Left renal cortex interstitium (tissue), 4 donors: ENCODE measurements at regions not wholly inside any gene's neighbourhood (a gene's known extent, or its start where the extent isn't known, plus 50 kb on each side); places are given as distances from the start of the nearest gene placed in this dataset.
"Not testable (repeated sequence)": the region's sequence is repeated elsewhere in the genome, so short reads cannot be mapped to it uniquely, and the experiment has no call there.

ENCODE experiments used
- DNase-seq, 4 donors: peaks; one replicate each; pipeline ENCODE4 v3.0.0-alpha.2; 2013; ENCODE audit warnings: low read depth in 4 of 4, low spot score in 2 of 4, missing footprints in 1 of 4

GRCh38 chr4:137762591-137762990 lies 230.3 kb upstream of the PCDH18 start:
- DNase-seq, result no peak

DNA sequence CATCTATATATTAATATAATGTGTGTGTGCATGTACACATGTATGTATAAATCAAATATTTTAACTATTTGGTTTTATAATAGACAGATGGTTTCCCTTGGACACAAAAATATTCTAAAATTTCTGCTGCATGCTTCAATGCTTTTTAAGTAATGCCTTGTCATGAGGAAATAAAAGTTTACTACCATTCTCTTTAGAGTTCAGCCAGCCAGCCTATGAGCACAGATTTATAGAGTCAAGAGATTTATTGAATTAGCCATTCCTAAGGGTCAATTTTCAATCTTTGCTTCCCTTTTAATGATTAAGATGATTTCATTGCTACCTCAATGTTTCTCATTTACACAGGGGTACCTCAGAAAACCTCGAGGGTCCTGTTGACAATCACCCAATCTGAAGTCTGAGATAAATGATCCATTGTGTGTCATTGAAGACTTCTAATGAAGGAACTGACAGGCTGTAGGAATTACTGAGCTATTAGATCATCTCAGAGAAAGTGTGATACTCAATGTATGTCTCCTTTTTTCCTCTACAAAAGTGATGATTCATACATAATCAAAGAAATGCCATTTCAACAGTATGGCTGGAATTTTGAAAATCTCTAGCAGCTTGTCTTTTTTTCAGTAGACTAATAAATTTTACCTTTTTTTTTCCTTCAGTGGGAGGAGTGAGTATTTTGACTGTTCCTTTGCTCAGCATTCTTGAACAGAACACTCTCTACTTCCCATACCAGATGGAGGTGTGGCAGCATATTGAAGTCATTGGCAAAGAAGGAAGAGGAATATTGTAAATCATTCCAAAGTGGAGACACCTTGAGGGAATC lies 222.6 kb upstream of the PCDH18 start:
- peak in 2 of 4 donors; percentile 15 to 20 for DNase-seq

- no peak for DNase-seq
These were observed 217.2 kb upstream of the PCDH18 start for GRCh38 chr4:137749466-137749865.

DNA sequence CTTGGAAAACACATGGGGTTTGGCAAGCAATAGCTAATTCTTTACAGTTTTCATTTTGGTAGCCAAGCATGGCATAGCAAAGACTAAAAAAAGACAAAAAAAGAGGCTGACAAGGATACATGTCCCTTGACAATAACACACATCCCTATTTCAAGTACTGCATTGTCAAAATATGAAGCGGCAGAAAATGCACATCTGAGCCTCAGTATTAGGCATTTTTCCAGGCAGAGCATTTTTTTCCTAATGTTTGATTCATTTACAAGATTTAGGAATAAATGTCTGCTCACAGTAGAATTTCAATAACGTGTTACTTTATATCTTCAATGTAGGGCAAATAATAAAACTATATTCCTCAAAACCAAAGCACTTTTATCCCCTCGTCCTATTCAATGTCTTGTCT lies 216.3 kb upstream of the PCDH18 start:
- no peak for DNase-seq

- DNase-seq, result no peak
These were observed 207.8 kb upstream of the PCDH18 start for GRCh38 chr4:137740141-137740540.

DNA sequence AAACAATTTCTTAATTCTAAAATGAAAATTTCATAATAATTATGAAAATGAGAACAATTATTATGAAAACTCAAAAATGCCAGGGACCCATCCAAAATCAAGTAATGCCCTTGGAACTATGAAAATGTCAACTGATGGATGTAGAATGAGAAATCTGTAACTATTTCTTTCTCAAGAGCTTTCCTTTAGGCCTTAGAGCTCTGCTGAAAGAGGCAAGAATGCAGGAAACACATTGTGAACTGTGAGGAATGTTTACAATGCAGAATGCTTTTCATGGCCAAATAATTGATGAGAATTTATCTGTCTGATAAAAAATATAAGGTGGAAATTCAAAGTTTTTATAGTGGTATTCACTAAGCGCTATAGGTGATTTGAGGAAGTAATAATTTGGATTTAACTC lies 207.1 kb upstream of the PCDH18 start:
- DNase-seq, result no peak

DNA sequence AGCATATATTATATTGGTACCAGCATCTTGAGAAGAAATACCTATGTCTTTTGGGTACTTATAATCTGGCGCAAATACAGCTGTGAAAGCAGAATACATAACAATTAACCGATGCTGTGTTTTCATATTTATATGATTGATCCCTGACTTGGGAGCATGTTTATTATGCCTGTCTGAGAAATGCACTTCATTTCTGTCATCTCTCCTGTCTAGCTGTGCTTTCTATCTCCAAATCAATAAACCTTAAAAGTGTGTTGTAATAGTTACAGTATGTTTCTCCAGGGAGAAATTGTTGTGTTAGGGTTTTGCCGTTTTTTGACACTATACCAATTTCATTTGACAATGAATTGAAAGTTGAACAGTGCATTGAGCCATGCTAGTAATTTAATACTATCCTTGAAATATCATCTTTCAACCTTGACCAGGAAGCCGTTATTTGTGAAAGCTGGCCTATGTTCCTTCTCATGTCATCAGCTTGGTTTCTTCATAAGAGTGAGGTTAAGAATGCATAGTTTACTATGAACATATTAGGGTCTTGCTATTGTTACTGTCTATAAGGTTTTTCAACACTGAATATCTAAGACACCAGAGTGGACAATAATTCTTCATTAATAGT lies 206.2 kb upstream of the PCDH18 start:
- no peak for DNase-seq

DNA sequence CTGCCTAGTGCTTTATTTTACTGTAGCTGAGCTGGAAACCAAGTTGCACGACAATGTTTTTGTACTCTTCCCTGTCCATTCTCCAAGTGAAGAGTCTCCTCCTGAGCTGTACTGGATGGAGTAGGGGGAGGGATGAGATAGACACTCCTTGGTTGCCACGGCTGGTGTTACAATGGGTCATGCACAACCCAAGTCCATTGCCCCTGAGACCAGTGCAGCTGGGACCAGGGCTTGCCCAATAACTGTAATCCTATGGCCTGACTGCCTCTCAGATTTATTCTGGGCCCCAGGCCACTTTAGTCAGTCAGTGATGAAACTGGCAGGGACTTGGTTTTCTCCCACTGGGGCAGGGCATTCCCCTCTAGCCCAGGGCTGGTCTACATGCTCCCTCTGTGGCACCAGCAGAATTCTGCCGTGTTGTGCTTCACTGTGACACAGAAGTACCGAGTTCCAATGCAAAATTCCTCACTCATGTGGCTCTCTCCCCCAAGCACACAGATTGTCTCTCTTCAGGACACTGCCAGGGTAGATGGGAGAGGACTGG lies 203.3 kb upstream of the PCDH18 start:
- DNase-seq, result no peak

DNA sequence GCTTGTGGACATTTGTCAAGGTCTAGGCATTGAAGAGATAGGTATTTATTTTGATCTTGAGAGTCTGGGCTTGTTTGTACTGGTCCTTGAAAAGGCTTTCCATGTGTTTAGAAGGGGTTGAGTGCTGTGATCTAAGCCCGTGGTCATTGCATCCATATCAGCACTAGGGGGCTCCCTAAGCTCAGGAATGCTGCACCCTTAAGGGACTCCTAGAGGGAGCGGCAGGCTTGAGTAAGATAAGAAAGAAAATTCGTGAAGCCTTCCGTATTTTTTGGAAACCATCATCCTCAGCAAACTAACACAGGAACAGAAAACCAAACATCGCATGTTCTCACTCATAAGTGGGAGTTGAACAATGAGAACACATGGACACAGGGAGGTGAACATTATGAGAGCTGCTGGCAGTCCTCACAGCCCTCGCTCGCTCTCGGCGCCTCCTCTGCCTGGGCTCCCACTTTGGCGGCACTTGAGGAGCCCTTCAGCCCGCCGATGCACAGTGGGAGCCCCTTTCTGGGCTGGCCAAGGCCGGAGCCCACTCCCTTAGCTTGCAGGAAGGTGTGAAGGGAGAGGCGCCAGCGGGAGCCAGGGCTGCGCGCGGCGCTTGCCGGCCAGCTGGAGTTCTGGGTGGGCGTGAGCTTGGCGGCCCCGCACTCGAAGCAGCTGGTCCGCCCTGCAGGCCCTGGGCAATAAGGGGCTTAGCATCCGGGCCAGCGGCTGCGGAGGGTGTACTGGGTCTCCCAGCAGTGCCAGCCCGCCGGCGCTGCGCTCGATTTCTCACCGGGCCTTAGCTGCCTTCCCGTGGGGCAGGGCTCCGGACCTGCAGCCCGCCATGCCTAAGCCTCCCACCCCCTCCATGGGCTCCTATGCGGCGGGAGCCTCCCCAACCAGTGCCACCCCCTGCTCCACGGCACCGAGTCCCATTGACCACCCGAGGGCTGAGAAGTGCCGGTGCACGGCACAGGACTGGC lies 201.2 kb upstream of the PCDH18 start:
- not testable (repeated sequence) for DNase-seq

- DNase-seq, result no peak
These were observed 190.6 kb upstream of the PCDH18 start for GRCh38 chr4:137722910-137723309.

DNA sequence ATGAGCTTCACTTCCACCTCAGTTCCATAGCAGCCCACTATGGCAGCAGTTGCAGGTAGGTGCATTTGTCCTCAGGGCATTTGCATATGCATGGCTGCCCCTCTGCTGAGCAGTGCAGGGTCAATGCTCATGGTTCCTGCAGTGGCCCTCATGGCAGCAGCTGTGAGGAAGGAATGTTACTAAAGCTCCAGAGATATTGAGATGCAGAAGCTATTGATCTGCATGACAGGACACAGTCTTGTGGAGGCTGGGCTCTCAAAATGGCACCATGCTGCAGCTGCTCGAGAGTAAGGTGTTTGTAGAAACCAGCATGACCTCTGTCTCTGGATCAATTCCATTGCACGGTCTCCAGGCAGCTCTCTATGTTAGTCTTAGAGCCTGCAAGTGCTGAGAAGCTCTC lies 179.2 kb upstream of the PCDH18 start:
- DNase-seq, result no peak

GRCh38 chr4:137707626-137708025 lies 175.3 kb upstream of the PCDH18 start:
- DNase-seq, result no peak

DNA sequence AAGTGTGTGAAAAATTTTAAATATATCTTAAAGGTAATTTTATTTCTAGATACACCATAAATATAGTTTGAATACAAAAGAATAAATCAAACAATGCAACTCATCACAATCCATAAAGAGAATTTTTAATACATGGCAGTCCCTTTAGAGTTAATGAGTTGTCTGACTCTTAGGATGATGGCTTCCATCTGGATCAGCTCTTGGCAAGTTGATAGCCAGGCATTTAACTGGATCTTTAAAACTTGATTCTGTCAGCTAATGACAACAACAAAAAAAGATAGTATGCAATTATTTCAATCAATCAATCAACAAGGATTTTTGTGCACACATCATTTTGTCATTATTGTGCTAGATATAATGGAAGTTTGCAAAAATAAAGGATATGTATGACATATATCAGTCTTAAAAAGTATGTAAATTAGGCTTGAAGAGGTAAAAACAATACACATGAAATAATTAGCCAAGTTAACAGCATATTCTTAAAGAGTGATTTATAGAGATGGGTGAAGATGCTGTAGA lies 174.9 kb upstream of the PCDH18 start:
- DNase-seq, result no peak

DNA sequence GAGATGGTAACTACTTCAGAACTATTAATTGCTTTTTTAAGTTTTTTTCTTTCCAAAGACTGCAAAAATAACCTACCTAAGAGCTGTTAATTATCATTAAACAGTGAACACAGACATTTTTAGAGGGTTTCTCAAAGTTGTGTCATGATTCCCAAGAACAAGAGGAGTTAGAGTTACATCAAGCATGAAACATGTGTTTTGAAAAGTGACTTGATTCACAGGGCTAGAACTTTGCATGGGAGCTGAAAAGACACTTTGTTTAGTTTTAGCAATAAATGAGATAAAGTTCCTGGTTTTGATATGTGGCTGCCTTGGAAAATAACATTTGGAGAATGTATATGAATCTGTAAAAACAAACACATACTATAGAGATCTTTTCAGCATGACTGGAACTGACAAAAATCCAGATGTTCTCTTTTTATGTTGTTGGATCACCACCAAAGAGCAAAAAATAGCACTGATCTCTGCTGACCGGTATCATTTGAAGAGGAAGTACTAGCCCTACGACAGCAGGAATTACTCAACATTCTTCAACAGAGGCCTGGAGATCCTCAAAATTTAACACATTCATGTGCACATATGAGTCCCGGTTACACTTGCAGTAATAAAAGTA lies 173.0 kb upstream of the PCDH18 start:
- peak in 3 of 4 donors; percentile 55 to 73 (median 69) for DNase-seq

DNA sequence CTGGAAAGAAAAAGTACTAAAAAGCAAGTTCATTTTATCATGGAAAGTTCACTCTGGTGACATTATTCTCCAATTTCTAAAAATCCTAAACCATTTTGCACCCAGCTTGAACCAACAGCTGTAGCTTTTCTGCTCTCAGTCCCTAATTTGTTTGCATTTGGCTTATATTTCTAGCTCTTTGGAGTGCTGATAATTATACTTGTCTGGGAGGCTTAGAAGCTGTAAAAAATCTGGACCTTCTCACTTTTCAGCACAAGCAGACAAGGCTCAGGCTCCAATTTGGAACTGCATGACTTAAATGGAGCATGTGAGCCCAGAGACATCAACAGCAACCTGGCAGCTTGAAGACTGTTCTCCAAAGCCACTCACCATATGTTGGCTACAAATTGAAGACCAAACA lies 170.9 kb upstream of the PCDH18 start:
- DNase-seq, result peak in 3 of 4 donors; percentile 53 to 65 (median 62)

GRCh38 chr4:137702512-137702911 lies 170.2 kb upstream of the PCDH18 start:
- DNase-seq, result no peak

DNA sequence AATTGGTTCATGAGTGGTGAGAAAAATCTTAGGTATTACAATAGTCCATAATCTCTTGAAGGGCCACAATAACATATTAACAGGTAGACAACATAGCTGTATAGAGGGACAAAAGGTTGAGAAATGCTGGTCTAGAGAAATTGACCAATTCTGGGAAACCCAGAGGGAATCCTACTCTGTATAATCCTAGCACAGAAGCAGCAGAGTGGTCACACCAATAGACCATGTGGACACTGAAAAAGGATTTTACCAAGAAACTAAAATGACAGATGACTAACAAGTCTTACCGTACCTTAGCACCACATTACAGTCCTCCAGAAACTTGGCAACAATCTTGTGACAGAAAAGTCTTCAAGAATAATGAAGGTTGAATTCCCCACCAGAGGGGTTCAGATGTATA lies 169.1 kb upstream of the PCDH18 start:
- DNase-seq, result no peak

- DNase-seq, result no peak
These were observed 168.5 kb upstream of the PCDH18 start for GRCh38 chr4:137700751-137701150.

DNA sequence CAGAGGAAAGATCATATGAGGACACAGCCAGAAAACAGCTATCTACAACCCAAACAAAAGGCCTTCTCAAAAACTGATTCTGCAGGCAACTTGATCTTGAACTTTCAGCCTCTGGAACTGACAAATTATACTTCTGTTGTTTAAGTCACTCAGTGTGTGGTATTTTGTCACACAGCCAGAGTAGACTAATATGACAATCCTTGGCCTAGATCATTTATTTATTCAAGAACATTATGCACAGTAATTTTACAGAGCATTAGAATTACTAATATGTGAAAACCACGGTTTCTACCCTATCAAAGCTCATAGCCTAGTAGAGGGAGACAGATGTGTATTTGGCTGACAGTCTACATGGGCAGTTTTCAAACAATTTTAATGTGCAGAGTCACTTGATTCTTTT lies 167.8 kb upstream of the PCDH18 start:
- DNase-seq, result no peak

DNA sequence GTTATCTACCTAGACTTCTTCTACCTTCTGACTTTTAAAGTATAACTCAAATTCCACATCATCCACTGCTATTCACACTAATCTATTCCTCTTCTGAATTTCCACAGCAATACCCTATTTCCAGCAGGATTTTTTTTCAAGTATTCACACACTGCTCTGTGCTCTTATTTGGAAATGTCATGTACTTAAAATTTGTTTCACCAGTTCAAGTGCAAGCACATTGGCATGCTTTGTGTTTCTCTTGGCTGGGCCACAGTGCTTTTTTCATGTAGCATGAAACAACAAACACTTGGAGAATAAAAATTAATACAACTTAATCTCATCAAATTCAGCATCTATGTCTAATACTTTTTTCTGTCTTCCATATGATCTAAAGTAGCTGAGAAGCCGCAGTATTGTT lies 161.8 kb upstream of the PCDH18 start:
- no peak for DNase-seq
